Ovary (tissue), 7 donors: ENCODE measurements at regions not wholly inside any gene's neighbourhood (a gene's known extent, or its start where the extent isn't known, plus 50 kb on each side); places are given as distances from the start of the nearest gene placed in this dataset.

ENCODE experiments used
- DNase-seq, 5 donors: peaks; one replicate each; pipeline ENCODE4 v3.0.0-alpha.2; 2019 to 2020
- H3K27ac ChIP-seq, 2 donors: fragments of 200-600 bp; one replicate each; pipeline versions ENCODE4 v1.5.1 to v1.8.0; 2019 to 2022
- H3K27me3 ChIP-seq: fragments of 200-600 bp; one replicate; pipeline ENCODE4 v1.8.0; 2022
- H3K36me3 ChIP-seq: fragments of 200-600 bp; sonication (generic); one replicate; pipeline ENCODE4 v1.5.1; 2019
- H3K4me1 ChIP-seq: one replicate; pipeline ENCODE4 v1.8.1; 2013; ENCODE audit warnings: mild to moderate bottlenecking, moderate library complexity; ENCODE audit not compliant: insufficient read depth
- H3K4me3 ChIP-seq: fragments of 200-600 bp; sonication (generic); one replicate; pipeline ENCODE4 v1.5.1; 2017
- H3K9me3 ChIP-seq, 2 donors: fragments of 200-600 bp in 1 of 2; sonication (generic) in 1 of 2; one replicate each; pipeline versions ENCODE4 v1.5.1 to v1.8.1; 2013 to 2019; ENCODE audit warnings: mild to moderate bottlenecking in 1 of 2, moderate library complexity in 1 of 2
- EP300 ChIP-seq: sonication (generic); formaldehyde crosslinking; IDR thresholded peaks from one replicate; pipeline ENCODE4 v1.6.1; 2017; ENCODE audit warnings: antibody characterized with exemption
- POLR2A ChIP-seq: fragments of 450-650 bp; IDR thresholded peaks from one replicate; pipeline ENCODE4 v1.6.1; 2017; ENCODE audit warnings: antibody characterized with exemption, mild to moderate bottlenecking, moderate library complexity
- WGBS, 3 donors: extraction: QIAGEN DNeasy Blood & Tissue Kit in 1 of 3; methylation state at CpG; one replicate each; pipeline versions ENCODE4 v1.1.5 to v1.1.7; 2013 to 2017; 5-methylcytosine and 5-hydroxymethylcytosine counted together
- intact Hi-C, 4 donors: fragments of 100-400 bp; cut with DNase I; formaldehyde crosslinking; loops; one replicate each; pipeline versions ENCODE4 v1.11.0 to v1.15.1; 2022 to 2023
- TF ChIP-seq, protein P1 (sequence below), 3 donors: fragments of 450-650 bp in 2 of 3; fragments of 200-600 bp in 1 of 3; IDR thresholded peaks; one replicate each; pipeline versions ENCODE4 v1.5.1 to v1.8.0; 2016 to 2022; ENCODE audit warnings: antibody characterized with exemption in 3 of 3, mild to moderate bottlenecking in 1 of 3
- donor health status: DM: no; HTN: no; CAD: no; lungs with moderate emphysema.
- donor health status: DM: no; HTN: no; CAD: no.
- donor health status: Bipolar disorder and iron deficiency.
- donor health status: DM: no; HTN: no; CAD: no.
- donor health status: DM: yes; HTN: yes; CAD: no.

DNA sequence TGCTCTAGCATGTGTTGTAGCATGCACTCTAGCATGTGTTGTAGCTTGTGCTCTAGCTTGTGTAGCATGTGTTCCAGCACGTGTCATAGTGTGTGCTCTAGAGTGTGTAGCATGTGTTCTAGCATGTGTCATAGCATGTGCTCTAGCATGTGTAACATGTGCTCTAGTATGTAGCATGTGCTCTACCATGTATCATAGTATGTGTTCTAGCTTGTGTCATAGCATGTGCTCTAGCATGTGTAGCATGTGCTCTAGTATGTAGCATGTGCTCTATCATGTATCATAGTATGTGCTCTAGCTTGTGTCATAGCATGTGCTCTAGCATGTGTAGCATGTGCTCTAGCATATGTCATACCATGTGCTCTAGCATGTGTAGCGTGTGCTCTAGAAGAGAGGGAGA, 255.3 kb downstream of the ICE1 start:
- Histone ChIP-seq H3K9me3 (no peaks in the 10 kb centered on the region), H3K27me3 (no peaks in the 10 kb centered on the region), H3K4me3 (no peak overlapping the region), H3K27ac (no peak overlapping the region), H3K36me3 (no peaks in the 10 kb centered on the region), H3K4me1 (no peaks in the 10 kb centered on the region)
- DNase-seq = no peak
- TF ChIP-seq POLR2A (no peak), EP300 (no peak)
- TF ChIP-seq, protein P1, sequence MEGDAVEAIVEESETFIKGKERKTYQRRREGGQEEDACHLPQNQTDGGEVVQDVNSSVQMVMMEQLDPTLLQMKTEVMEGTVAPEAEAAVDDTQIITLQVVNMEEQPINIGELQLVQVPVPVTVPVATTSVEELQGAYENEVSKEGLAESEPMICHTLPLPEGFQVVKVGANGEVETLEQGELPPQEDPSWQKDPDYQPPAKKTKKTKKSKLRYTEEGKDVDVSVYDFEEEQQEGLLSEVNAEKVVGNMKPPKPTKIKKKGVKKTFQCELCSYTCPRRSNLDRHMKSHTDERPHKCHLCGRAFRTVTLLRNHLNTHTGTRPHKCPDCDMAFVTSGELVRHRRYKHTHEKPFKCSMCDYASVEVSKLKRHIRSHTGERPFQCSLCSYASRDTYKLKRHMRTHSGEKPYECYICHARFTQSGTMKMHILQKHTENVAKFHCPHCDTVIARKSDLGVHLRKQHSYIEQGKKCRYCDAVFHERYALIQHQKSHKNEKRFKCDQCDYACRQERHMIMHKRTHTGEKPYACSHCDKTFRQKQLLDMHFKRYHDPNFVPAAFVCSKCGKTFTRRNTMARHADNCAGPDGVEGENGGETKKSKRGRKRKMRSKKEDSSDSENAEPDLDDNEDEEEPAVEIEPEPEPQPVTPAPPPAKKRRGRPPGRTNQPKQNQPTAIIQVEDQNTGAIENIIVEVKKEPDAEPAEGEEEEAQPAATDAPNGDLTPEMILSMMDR (IDR thresholded peaks at IDR 0.05) = no peak
- intact Hi-C loops = no loop called here
- 91 to 100% (median 93%) methylated on average over 2 of the region's 2 CpGs for WGBS, 3 donors

DNA sequence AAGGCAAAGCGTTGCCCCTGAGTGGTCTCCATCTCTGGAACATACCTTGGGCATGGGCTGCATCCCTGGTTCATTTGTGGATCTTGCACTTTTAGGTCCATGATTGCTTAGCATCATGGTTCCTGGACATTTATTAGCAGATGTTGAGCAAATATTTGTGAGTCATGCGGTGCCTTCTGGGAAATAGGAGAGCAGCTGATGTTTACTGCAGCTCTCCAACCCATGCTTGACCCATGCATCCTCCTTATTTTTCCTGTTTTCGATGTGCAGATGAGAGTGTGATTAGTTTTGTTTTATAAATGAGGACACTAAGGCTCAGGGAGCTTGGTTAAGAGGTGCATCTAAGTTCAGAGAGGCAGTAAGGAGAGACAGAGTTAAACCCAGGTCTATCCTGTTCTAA, 253.7 kb downstream of the ICE1 start:
- Histone ChIP-seq H3K36me3 (no peaks in the 10 kb centered on the region), H3K4me3 (no peak overlapping the region), H3K9me3 (no peaks in the 10 kb centered on the region), H3K4me1 (no peaks in the 10 kb centered on the region), H3K27me3 (no peaks in the 10 kb centered on the region), H3K27ac (no peak overlapping the region)
- TF ChIP-seq POLR2A = no peak
- TF ChIP-seq, protein P1 (IDR thresholded peaks at IDR 0.05) = no peak
- TF ChIP-seq EP300 = no peak
- WGBS, 3 donors = 58 to 77% (median 65%) methylated on average over 3 of the region's 3 CpGs
- DNase-seq = no peak
- intact Hi-C loops = no loop called here

DNA sequence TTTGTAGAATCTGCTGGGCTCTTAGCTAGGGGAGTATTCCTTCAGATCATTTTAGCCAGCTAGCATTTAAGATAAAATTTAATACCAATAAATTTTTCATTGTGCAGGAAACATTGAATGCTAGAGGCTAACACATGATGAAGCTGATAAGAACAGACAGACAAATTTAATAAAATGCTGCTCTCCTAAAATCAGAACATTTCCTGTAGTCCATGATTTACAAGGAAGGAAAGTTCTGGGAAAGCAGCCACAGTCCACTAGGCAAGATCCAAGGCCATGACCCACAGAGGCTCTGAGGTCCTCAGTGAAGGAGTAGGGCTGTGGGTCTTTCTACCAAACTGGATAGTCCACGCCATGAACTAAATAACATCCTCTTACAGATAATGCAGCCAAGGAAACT, 253.0 kb downstream of the ICE1 start:
- 29 to 35% (median 29%) methylated on average over 1 of the region's 1 CpG for WGBS, 3 donors
- TF ChIP-seq EP300 = no peak
- TF ChIP-seq POLR2A = no peak
- TF ChIP-seq, protein P1 (IDR thresholded peaks at IDR 0.05) = no peak
- intact Hi-C loops = no loop called here
- Histone ChIP-seq H3K4me3 (no peak overlapping the region), H3K9me3 (no peaks in the 10 kb centered on the region), H3K4me1 (no peaks in the 10 kb centered on the region), H3K36me3 (no peaks in the 10 kb centered on the region), H3K27ac (no peak overlapping the region), H3K27me3 (no peaks in the 10 kb centered on the region)
- DNase-seq = no peak

DNA sequence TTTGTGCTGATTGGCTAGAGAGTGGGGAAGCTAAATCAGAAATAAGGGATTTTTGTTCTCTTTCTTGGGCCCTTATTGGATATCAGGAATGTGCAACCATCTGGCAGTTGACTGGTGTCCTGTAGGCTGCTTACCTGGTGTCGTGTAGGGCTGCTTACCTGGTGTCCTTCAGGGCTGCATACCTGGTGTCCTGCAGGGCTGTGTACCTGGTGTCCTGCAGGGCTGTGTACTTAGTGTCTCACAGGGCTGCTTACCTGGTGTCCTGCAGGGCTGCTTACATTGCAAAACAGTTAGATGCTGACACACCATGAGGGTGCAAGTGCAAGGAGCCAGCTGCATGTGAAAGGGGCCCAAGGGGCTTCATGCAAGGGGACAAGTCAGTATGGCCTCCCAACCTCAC, 249.3 kb downstream of the ICE1 start:
- WGBS, 3 donors = 69 to 80% (median 77%) methylated on average over 1 of the region's 1 CpG
- Histone ChIP-seq H3K4me1 (no peaks in the 10 kb centered on the region), H3K36me3 (no peaks in the 10 kb centered on the region), H3K27me3 (no peaks in the 10 kb centered on the region), H3K27ac (no peak overlapping the region), H3K9me3 (no peaks in the 10 kb centered on the region), H3K4me3 (no peak overlapping the region)
- intact Hi-C loops = no loop called here
- no peak for DNase-seq
- no peak for TF ChIP-seq POLR2A
- TF ChIP-seq, protein P1 (IDR thresholded peaks at IDR 0.05) = no peak
- TF ChIP-seq EP300 = no peak

DNA sequence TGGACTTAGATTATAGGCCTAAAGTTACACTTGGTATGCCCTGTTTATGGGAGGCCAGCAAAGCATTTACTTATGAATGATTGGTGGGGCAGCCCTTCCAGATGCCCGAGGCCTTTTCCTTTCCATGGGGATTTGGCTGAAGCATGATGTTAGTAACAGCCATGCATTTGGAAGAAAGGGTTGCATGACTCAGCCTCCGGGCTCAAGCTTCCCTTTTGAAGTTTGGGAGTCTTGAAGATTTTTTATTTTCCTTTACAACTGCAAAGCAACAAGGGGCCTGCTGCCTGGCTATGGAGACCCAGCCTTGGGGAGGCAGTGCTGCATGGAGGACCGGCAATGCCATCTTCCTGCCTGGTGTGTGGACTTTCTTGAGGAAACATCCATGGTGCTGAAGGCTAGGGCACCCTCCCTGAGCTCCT, 244.7 kb downstream of the ICE1 start:
- Histone ChIP-seq H3K9me3 (no peaks in the 10 kb centered on the region), H3K27me3 (no peaks in the 10 kb centered on the region), H3K27ac (no peak overlapping the region), H3K36me3 (no peaks in the 10 kb centered on the region), H3K4me1 (no peaks in the 10 kb centered on the region), H3K4me3 (no peak overlapping the region)
- TF ChIP-seq, protein P1 (IDR thresholded peaks at IDR 0.05) = no peak
- no peak for TF ChIP-seq EP300
- no peak for TF ChIP-seq POLR2A
- intact Hi-C loops = no loop called here
- no peak for DNase-seq
- WGBS, 3 donors = 73 to 81% (median 74%) methylated on average over 3 of the region's 3 CpGs
